Keratinocyte (primary cell): ENCODE measurements at regions not wholly inside any gene's neighbourhood (a gene's known extent, or its start where the extent isn't known, plus 50 kb on each side); places are given as distances from the start of the nearest gene placed in this dataset.
"Not testable (repeated sequence)": the region's sequence is repeated elsewhere in the genome, so short reads cannot be mapped to it uniquely, and the experiment has no call there.

Experiments
- DNase-seq: peaks from one replicate; pipeline ENCODE4 v3.0.0-alpha.2; 2011; ENCODE audit warnings: low read depth, missing footprints, low spot score
- FAIRE-seq: peaks from 2 replicates; lab custom pipeline; 2011; peaks lifted over from hg19 to GRCh38; lab: Jason Lieb, UNC
- H2AFZ ChIP-seq: 2 replicates; pipeline ENCODE4 v1.6.0; 2012; ENCODE audit warnings: low read length, control low read depth, inconsistent platforms; ENCODE audit not compliant: control insufficient read depth
- H3K27ac ChIP-seq: 2 replicates; pipeline ENCODE4 v1.5.1; 2011; ENCODE audit warnings: low read length; ENCODE audit not compliant: control insufficient read depth, insufficient read depth
- H3K27me3 ChIP-seq: 3 replicates; pipeline ENCODE4 v1.6.0; 2011; ENCODE audit warnings: low read length; ENCODE audit not compliant: control insufficient read depth, insufficient read depth; ENCODE audit errors: extremely low read depth
- H3K36me3 ChIP-seq, 2 experiments: 2 replicates in 1 of 2; 3 replicates in 1 of 2; pipeline ENCODE4 v1.5.1; 2011; ENCODE audit warnings: low read length in 2 of 2, mild to moderate bottlenecking in 1 of 2; ENCODE audit not compliant: control insufficient read depth in 2 of 2, insufficient read depth in 2 of 2; ENCODE audit errors: extremely low read depth in 1 of 2
- H3K4me1 ChIP-seq: 3 replicates; pipeline ENCODE4 v1.5.1; 2011; ENCODE audit warnings: low read length; ENCODE audit not compliant: control insufficient read depth, insufficient read depth; ENCODE audit errors: extremely low read depth
- H3K4me2 ChIP-seq: 3 replicates; pipeline ENCODE4 v1.6.0; 2011; ENCODE audit warnings: low read depth, low read length; ENCODE audit not compliant: control insufficient read depth, insufficient read depth; ENCODE audit errors: extremely low read depth
- H3K4me3 ChIP-seq, 3 experiments: fragments of 200-600 bp in 1 of 3; sonication (generic) in 1 of 3; 2 replicates in 2 of 3; 3 replicates in 1 of 3; pipeline ENCODE4 v1.5.1; 2011 to 2016; ENCODE audit warnings: low read length in 3 of 3, mild to moderate bottlenecking in 3 of 3, control low read depth in 2 of 3, inconsistent platforms in 1 of 3, low read depth in 1 of 3, mixed read lengths in 1 of 3, mixed run types in 1 of 3, moderate library complexity in 1 of 3; ENCODE audit not compliant: control insufficient read depth in 2 of 3, insufficient read depth in 2 of 3; ENCODE audit errors: extremely low read depth in 1 of 3
- H3K79me2 ChIP-seq: 2 replicates; pipeline ENCODE4 v1.6.0; 2012; ENCODE audit warnings: low read length; ENCODE audit not compliant: control insufficient read depth, insufficient read depth
- H3K9ac ChIP-seq: 3 replicates; pipeline ENCODE4 v1.6.0; 2011; ENCODE audit warnings: low read length; ENCODE audit not compliant: control insufficient read depth, insufficient read depth; ENCODE audit errors: extremely low read depth
- H3K9me1 ChIP-seq: 3 replicates; pipeline ENCODE4 v1.6.0; 2011; ENCODE audit warnings: low read length; ENCODE audit not compliant: control insufficient read depth, insufficient read depth; ENCODE audit errors: extremely low read depth
- H3K9me3 ChIP-seq: 2 replicates; pipeline ENCODE4 v1.5.1; 2012; ENCODE audit warnings: low read depth, low read length; ENCODE audit not compliant: control insufficient read depth
- H4K20me1 ChIP-seq: 3 replicates; pipeline ENCODE4 v1.6.0; 2011; ENCODE audit warnings: low read length; ENCODE audit not compliant: control insufficient read depth, insufficient read depth; ENCODE audit errors: extremely low read depth
- CTCF ChIP-seq, 3 experiments: IDR thresholded peaks in 1 of 3; conservative IDR thresholded peaks in 1 of 3; optimal IDR thresholded peaks in 1 of 3; 2 replicates in 2 of 3; 3 replicates in 1 of 3; pipeline versions ENCODE3 to v1.5.1; 2011; ENCODE audit warnings: low read length in 3 of 3, mild to moderate bottlenecking in 3 of 3, moderate library complexity in 2 of 3, control low read depth in 1 of 3, inconsistent platforms in 1 of 3; ENCODE audit not compliant: insufficient read depth in 2 of 3; ENCODE audit errors: extremely low read depth in 1 of 3
- EZH2 ChIP-seq: IDR thresholded peaks from one replicate; pipeline ENCODE4 v1.6.1; 2012; ENCODE audit warnings: inconsistent platforms, mild to moderate bottlenecking, low read length, moderate library complexity
- dilution Hi-C: fragments of 300-500 bp; cut with MboI; formaldehyde crosslinking; loops from one replicate; pipeline ENCODE4 v1.7.0; 2020; ENCODE audit warnings: low sequenced_read_pairs; ENCODE audit not compliant: extremely low pct_ligation_motif_present

GRCh38 chr5:109550077-109550476, 139.7 kb upstream of the MAN2A1 start:
- H3K4me2 ChIP-seq: no peak overlapping the region
- H3K4me3 ChIP-seq: no peak overlapping the region
- H3K9ac ChIP-seq: no peak overlapping the region
- H3K79me2 ChIP-seq: no peaks in the 10 kb centered on the region
- DNase-seq (no peak), FAIRE-seq (no peak)
- dilution Hi-C loops: no loop called here
- no peak overlapping the region for H3K27ac ChIP-seq
- H3K9me1 ChIP-seq: no peaks in the 10 kb centered on the region
- no peaks in the 10 kb centered on the region for H3K36me3 ChIP-seq
- H3K9me3 ChIP-seq: no peaks in the 10 kb centered on the region
- no peak for TF ChIP-seq EZH2
- TF ChIP-seq CTCF (optimal IDR thresholded peaks at IDR 0.05 in 1 of 3, IDR thresholded peaks at IDR 0.05 in 1 of 3, conservative IDR thresholded peaks at IDR 0.05 in 1 of 3; ENCODE audit: extremely low read depth in 1 of 3, insufficient read depth in 2 of 3, low read length in 3 of 3): no peak
- no peaks in the 10 kb centered on the region for H4K20me1 ChIP-seq
- H3K27me3 ChIP-seq: no peaks in the 10 kb centered on the region
- peaks cover 3% of the 10 kb centered on the region for H3K4me1 ChIP-seq
- no peak overlapping the region for H2AFZ ChIP-seq

GRCh38 chr5:109546461-109546860, 136.7 kb upstream of the PJA2 start:
- H2AFZ ChIP-seq: no peak overlapping the region
- no peak overlapping the region for H3K9ac ChIP-seq
- H3K27me3 ChIP-seq: no peaks in the 10 kb centered on the region
- H3K9me1 ChIP-seq: no peaks in the 10 kb centered on the region
- H3K4me2 ChIP-seq: no peak overlapping the region
- dilution Hi-C loops: no loop called here
- no peak overlapping the region for H3K4me3 ChIP-seq
- no peak for TF ChIP-seq CTCF (optimal IDR thresholded peaks at IDR 0.05 in 1 of 3, IDR thresholded peaks at IDR 0.05 in 1 of 3, conservative IDR thresholded peaks at IDR 0.05 in 1 of 3; ENCODE audit: extremely low read depth in 1 of 3, insufficient read depth in 2 of 3, low read length in 3 of 3)
- no peak for TF ChIP-seq EZH2
- no peak for FAIRE-seq
- H3K27ac ChIP-seq: no peak overlapping the region
- H3K4me1 ChIP-seq: no peaks in the 10 kb centered on the region
- no peaks in the 10 kb centered on the region for H3K79me2 ChIP-seq
- no peaks in the 10 kb centered on the region for H3K9me3 ChIP-seq
- H4K20me1 ChIP-seq: no peaks in the 10 kb centered on the region
- H3K36me3 ChIP-seq: no peaks in the 10 kb centered on the region
- DNase-seq: no peak

- H3K9ac ChIP-seq, H3K4me2 ChIP-seq, H4K20me1 ChIP-seq, H3K9me1 ChIP-seq, dilution Hi-C loops, FAIRE-seq, H3K27ac ChIP-seq, H3K9me3 ChIP-seq, H2AFZ ChIP-seq, H3K79me2 ChIP-seq, DNase-seq, H3K36me3 ChIP-seq, H3K4me3 ChIP-seq, H3K27me3 ChIP-seq, H3K4me1 ChIP-seq: not testable (repeated sequence)
Measured at GRCh38 chr5:109544873-109545272, 135.1 kb upstream of the PJA2 start.

GRCh38 chr5:109538692-109539091, 128.9 kb upstream of the PJA2 start:
- H3K27ac ChIP-seq, H3K79me2 ChIP-seq, H4K20me1 ChIP-seq, FAIRE-seq, H3K9me3 ChIP-seq, H3K4me1 ChIP-seq, DNase-seq, H3K27me3 ChIP-seq, H3K4me2 ChIP-seq, H3K9ac ChIP-seq, H3K4me3 ChIP-seq, H2AFZ ChIP-seq, H3K9me1 ChIP-seq, H3K36me3 ChIP-seq, dilution Hi-C loops: not testable (repeated sequence)
